Islet precursor cell (in vitro differentiated cells): ENCODE measurements at regions not wholly inside any gene's neighbourhood (a gene's known extent, or its start where the extent isn't known, plus 50 kb on each side); places are given as distances from the start of the nearest gene placed in this dataset.
"Not testable (repeated sequence)": the region's sequence is repeated elsewhere in the genome, so short reads cannot be mapped to it uniquely, and the experiment has no call there.

Experiments
- DNase-seq: peaks from one replicate; pipeline ENCODE4 v3.0.0-alpha.2; 2018

DNA sequence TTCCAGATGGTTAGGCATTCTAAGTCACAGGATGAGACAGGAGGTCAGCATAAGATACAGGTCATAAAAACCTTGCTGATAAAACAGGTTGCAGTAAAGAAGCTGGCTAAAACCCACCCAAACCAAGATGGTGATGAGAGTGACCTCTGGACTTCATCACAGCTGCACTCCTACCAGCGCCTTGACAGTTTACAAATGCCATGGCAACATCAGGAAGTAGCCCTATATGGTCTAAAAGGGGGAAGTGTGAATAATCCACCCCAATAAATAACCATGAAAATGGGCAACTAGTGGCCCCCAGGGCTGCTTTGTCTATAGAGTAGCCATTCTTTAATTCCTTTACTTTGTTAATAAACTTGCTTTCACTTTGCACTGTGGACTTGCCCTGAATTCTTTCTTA is 1448.4 kb downstream of the KCNT2 start:
- DNase-seq: not testable (repeated sequence)

DNA sequence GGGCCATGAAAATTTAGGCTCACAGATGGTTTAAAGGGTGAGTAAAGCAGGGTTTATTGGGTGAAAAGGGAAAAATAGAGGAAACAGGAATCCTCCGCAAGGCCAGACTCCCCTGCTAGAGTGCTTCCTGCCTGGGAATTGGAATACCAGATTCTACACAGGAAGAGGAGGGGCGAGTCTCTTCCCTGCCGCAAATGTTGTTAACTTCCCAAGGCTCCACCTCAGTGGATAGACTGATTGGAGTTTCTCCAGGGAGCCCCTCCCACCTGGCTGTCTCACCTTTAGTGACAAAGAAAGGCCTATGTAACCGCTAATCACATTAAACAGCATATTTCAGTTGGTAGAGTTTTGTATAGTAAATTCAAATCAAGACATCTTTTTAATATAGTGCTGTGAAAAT is 1450.1 kb downstream of the KCNT2 start:
- no peak for DNase-seq

- no peak for DNase-seq
Observed at GRCh38 chr1:195153107-195153506, 1455.1 kb downstream of the KCNT2 start.

DNA sequence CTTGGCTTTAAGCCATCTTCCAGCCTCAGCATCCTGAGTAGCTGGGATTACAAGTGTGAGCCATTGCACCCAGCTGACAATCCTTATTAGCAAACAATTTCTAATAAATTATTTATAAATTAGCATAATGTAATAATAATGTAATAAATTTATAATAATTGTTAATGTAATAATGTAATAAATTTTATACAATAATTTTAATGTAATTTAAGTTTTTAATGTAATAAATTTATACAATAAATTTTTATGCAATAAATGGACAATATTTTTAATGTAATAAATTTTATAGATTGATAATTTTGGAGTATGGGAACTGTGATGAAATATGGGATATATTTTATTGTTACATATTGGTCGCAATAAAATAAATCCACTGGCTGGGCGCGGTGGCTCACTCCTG is 1457.5 kb downstream of the KCNT2 start:
- DNase-seq: no peak

DNA sequence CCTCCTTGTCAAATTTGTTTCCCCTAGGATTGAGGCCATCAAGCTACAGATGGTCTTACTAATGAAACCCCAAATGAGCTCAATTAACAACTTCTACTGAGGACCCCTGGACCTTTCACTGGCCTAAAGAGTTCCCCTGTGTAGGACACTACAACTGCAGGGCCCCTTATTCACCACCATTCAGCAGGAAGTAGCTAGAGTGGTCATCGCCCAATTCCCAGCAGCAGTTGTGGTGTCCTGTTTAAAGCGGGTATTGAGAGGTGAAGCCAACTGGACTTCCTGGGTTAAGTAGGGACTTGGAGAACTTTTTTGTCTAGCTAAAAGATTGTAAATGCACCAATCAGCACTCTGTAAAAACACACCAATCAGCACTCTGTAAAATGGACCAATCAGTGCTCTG is 1466.9 kb downstream of the KCNT2 start:
- no peak for DNase-seq

DNA sequence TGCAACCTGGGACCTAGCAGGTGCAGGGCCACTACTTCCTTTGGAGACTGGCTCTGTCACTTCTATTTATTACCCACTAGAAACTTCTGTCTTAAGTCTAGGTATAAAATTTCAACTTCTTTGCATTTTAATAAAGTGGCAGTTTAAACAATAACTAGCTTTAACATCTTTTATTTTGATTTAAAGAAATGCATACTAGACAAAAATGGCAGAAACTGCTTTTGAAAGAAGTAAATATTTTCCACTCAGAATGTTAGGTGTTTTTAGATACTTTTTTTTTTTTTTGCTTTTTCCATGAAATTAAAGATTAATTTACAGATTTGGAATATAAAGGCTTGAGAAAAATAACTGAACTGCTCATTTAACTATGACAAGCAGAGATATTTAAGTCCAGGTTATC is 1477.6 kb downstream of the KCNT2 start:
- DNase-seq: no peak

GRCh38 chr1:195122497-195122896 is 1485.7 kb downstream of the KCNT2 start:
- no peak for DNase-seq

DNA sequence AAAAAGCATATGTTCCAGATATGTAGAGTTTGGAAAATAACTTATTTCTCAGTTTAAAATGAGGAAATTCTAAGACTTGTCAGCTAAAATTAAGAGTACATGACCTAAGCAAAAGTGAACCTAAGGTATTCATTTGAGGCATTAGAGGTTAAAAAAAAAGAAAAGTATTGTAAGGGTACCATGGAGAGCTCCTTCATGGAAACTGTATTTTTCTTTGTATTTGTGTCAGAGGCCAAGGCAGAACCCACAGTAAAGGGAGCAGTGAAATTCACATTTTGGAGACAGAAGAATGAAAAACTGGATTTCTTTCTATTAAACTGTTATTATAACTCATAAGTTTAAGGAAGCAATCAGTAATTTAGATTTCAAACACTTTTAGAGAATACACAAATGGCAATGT is 1494.8 kb downstream of the KCNT2 start:
- no peak for DNase-seq

- no peak for DNase-seq
Observed at GRCh38 chr1:195105773-195106172, 1502.5 kb downstream of the KCNT2 start.

DNA sequence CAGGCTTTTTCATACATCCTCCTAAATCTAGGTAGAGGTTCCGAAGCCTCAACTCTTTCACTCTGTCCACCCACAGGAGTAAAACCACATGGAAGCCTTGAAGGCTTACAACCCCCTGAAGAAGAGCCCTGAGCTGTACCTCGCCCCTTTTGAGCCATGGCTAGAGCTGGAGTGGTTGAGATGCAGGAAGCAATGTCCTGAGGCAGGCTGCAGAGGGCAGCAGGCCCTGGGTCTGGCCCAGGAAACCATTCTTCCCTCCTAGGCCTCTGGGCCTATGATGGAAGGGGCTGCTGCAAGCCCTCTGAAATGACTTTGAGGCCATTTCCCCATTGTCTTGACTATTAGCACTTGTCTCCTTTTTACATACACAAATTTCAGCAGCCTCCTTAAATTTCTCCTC is 1503.0 kb downstream of the KCNT2 start:
- no peak for DNase-seq

GRCh38 chr1:195097316-195097715 is 1510.9 kb downstream of the KCNT2 start:
- peak; percentile 67 for DNase-seq

DNA sequence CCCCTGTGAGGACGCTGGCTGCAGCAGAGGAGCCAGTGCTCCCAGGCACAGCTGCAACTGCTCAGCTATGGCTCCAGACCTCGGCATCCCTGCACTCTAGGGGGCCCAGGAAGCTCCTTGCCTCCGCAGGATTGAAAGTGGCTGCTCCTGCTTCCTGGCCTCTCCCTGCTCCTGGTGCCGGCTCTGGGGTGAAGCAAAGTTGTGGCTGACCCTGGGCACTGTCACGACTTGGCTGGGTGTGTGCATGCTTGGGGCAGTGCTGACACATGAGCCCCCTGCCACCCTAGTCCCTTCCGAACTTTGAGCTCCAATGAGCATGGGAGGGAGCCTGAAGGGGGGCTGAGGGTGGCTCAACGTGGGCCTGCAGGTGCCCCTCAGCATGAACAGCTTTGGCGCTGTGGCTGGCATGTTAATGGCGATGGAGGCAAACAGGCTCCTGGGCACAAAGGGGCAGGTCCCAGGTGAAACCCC is 1512.2 kb downstream of the KCNT2 start:
- DNase-seq: peak; percentile 47

GRCh38 chr1:195085196-195085595 is 1523.0 kb downstream of the KCNT2 start:
- no peak for DNase-seq

DNA sequence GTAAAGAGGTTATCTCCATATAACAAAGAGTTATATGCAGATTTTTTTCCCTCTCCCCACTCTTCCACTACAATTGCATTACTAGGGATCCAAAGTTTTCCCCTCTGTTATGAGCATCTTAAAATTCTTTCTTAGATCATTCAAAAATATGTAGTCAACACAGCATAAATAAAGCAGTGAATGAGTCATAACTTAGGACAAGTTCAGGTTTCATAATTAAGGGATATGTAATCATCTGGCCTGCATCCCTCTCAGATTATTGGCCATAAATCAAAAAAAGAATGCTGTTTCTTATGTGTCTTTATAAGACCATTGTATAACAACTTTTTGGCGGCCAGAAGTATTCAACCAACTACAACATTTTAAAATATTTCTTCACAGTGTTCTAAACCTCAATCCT is 1526.1 kb downstream of the KCNT2 start:
- no peak for DNase-seq

GRCh38 chr1:195076682-195077081 is 1531.6 kb downstream of the KCNT2 start:
- DNase-seq: no peak

GRCh38 chr1:195075973-195076372 is 1532.3 kb downstream of the KCNT2 start:
- no peak for DNase-seq

- no peak for DNase-seq
Observed at GRCh38 chr1:195071461-195071860, 1536.8 kb downstream of the KCNT2 start.

GRCh38 chr1:195065437-195065836 is 1542.8 kb downstream of the KCNT2 start:
- DNase-seq: no peak

- DNase-seq: no peak
Observed at GRCh38 chr1:195064358-195064757, 1543.9 kb downstream of the KCNT2 start.

DNA sequence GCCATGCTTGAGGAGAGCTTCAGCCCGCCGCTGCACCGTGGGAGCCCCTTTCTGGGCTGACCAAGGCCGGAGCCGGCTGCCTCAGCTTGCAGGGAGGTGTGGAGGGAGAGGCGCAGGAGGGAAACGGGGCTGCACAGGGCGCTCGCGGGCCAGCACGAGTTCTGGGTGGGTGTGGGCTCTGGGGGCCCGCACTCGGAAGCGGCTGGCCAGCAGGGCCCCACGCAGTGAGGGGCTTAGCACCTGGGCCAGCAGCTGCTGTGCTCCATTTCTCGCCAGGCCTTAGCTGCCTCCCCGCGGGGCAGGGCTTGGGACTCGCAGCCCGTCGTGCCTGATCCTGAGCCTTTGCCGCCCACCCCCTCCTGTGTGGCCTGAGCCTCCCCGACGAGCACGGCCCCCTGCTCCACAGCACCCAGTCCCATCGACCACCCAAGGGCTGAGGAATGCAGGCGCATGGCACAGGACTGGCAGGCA is 1554.0 kb downstream of the KCNT2 start:
- peak; percentile 35 for DNase-seq

GRCh38 chr1:195053478-195053877 is 1554.8 kb downstream of the KCNT2 start:
- DNase-seq: no peak

GRCh38 chr1:195047772-195048171 is 1560.5 kb downstream of the KCNT2 start:
- DNase-seq: no peak

DNA sequence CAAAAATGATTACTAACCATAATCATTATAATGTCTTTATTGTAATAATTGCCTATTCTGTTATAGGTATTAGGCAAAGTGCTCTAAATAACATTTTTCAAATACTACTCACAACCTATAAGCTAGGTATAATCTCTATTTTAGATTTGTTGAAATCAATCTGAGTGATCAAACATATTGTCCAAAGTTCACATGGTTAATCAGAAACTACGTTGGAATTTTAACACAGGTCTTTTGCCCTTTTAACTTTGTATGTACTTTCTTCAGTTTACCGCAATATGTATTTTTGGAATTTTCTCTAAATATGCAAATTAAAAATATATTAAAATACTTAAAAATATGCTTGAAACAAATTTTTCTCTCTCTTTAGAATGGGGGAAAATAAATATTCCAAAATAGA is 1563.2 kb downstream of the KCNT2 start:
- no peak for DNase-seq

DNA sequence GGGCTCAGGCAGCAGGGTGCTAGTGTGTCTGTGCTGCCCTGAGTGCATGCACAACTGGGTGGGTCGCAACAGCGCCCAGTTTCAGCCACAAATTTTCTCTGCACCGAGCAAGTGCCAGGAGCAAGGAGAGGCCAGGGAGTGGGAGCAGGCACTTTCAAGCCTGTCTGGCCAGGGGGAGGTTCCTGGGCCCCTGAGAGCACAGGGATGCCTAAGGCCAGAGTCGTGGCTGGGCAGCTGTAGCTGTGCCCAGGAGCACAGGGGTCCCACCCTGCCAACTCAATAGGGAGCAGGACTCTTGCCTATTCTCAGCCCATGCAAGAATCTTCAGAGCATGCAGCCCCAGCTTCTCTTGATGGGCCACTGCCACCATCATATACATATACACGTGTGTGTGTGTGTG is 1577.4 kb downstream of the KCNT2 start:
- DNase-seq: no peak

DNA sequence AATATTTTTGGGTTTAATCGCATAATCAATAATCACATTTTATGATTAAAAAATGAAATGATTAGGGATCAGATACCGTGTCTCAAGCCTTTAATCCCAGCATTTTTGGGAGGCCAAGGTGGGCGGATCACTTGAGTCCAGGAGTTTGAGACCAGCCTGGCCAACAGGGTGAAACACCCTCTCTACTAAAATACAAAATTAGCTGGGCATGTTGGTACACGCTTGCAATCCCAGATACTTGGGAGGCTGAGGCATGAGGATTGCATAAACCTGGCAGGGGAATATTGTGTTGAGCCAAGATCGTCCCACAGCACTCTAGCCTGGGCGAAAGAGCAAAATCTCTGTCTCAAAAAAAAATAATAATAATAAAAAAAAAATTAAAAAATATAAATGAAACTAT is 1581.4 kb downstream of the KCNT2 start:
- DNase-seq: no peak

GRCh38 chr1:195019385-195019784 is 1588.9 kb downstream of the KCNT2 start:
- no peak for DNase-seq
